ENCODE measurements at regions not wholly inside any gene's neighbourhood (a gene's known extent, or its start where the extent isn't known, plus 50 kb on each side); places are given as distances from the start of the nearest gene placed in this dataset.

DNA sequence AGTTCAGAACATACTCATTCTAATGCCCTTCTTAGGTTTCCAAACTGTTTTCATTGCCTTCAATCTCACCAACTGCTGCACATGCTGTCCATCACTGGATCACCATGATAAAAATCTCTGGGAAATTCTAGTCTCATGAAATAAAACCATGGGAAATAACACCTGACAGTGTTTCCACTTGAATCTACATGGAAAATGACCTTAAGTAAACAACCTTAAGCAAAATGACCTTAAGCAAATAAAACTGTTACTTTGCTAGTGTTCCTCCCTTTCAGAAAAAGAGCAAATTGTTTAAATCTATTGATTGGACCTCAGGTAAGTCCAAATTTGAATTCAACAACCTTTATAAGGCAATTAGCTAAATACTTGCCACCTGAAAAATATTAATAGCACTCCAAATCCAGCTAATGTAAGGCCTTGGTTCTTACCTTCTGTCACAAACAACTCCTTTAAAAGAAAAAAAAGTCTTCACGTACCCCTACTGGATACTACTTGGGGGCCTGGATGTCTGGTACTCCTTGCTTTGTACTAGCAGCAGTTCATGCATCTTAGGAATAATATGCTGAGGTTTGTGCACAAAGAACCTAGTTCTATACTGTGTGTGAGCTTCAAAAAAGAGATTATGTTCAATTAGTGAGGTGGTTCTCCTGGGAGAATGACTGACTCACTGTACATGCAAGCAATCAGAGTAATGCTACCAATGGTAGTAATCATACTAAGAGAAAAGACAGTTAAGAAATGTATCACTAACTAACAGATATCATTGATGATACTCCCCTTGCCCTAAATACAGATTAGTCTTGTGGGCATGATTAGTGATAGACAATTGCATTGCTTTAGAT is 630.4 kb downstream of the PSAT1 start:
- DNase-seq, result no peak

DNA sequence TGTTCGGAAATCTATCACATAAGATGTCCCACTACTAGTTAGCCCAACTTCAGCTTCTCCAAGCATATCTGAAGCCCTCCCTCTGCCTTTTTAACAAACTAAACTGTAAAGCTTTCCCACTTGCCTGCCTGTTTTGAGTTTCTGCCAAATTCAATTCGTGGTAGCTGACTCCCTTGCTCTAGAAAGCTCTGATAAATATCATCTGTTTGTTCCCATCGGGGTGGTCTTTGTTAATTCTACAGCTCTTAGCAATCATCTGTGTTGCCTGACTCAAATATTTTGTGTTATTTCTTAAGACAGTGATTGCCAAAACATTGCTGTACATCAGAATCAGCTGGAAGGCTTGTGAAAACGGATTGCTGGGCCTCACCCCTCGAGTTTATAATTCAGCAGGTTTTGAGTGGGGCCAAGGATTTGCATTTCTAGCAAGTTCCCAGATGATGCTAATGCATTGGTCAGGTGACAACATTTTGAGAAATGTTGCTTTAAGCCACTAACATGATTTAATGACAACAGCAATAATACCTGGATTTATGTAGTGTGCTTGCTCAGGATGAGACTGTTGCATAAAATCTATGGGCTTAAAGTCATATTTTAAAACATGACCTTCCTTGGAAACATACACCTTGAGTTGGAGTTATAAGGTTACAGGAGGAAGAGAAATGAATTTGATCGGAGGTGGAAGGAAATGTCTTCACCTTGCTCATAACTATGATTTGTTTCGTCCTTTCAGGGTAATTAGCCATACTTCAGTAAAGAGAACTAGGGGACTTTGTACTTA is 631.9 kb downstream of the PSAT1 start:
- DNase-seq, result no peak

GRCh38 chr9:78930281-78930680 is 633.4 kb downstream of the PSAT1 start:
- DNase-seq, result no peak

- DNase-seq, result no peak
These were observed 636.1 kb downstream of the PSAT1 start for GRCh38 chr9:78932849-78933627.

- DNase-seq, result no peak
These were observed 636.9 kb upstream of the TLE4 start for GRCh38 chr9:78934880-78935279.

- no peak for DNase-seq
These were observed 632.9 kb upstream of the TLE4 start for GRCh38 chr9:78938821-78939220.

DNA sequence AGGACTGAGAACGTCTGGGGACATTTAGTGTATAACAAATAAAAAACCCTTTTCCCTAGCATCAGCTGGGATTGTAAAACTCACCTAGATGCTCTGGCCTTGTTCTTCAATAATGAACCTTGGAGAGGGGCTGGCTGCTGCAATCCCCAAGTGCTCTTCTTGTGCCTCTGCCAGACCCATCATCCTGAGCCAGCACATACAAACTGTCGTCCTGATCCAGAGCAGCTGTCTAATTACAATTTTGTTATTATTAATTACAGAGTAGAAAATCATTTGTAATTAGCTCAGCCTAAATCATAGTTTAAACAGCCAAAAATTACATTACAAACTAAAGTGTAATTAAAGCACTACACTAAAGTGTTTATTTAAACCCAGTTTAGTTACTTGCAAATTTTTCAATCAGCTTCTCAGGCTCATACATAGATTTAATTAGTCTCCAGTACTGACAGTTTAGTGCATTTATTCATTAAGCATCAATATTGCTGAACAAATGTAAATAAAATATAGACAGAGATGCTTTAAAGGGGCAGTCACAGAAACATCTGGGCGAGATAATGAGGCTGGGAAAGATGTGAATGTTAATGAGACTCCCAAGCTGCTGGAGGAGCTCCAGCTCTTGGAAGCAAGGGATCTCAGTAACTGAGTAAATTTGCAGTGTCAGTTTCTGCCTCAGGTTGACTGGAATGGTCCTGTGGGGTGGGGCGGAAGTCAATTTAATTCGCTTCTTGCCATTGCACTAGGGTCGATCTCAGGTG is 632.3 kb upstream of the TLE4 start:
- no peak for DNase-seq

DNA sequence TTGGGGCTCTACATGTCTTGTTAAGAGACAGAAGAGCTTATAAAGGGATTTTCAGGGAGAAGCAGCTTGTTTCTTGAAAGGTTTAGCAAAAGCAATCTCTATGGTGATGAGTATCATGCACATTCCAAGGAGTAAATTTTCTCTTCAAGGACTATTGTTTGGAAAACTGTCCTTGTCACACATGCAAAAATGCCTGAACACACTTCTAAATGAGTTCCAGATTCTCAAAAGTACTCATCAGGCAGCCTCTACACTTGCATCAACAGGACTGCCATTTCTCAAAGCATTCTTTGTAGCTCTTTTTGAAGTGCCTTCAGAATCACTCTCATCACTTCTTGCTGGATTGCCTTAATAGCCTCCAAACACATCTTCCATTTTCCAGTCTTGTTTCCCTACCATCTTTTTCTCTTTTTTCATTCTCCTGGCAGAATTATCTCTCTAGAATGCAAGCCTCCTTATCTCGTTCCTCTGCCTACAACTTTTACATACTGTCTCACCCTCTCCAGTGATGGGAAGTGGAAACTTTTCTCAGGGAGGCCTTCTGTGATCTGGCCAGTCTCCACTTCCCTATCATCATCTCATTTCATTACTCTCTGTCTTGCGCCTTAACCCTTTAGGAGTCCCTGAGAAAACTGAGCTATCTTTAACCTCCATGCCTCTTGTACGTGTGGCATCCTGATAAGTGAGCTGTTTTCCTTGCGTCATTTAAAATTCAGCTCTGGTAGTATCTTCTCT is 631.5 kb upstream of the TLE4 start:
- no peak for DNase-seq

- DNase-seq, result no peak
These were observed 617.5 kb upstream of the TLE4 start for GRCh38 chr9:78954286-78954685.

DNA sequence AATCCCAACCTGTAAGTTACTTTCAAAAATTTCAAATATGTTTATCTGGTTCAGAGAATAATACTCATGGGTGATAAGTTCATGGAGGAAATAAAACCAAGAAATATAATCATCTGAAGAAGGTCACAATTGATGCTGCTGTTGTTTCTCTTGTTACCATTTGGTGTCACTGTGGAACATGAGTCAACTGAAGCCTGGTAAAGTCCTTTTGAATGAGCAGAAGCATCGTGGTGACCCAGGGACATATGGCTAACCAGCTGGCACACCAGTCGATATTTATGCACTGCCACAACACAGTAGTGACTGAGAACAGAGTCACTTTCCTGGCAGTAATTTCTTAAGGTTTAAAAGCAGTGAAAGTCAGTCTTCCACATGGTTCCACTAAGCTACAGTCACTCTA is 612.9 kb upstream of the TLE4 start:
- no peak for DNase-seq

DNA sequence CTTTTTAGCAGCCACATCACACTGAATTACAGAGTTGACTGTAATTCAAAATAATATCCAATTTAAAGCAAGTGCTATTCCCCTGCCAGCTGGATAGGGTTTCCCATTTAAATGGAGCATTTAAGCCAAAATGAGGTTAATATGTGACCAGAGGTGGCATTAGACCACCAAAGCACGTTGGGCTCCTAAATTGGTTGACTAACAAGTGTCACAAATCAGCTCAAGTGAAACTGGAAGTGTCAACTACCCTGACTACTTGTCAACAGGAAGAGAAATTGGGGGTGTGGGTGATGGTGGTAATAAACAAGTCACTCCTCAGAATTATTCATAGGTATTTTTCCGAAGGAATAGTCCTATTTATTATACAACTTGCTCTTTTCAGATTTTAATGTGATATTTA is 609.6 kb upstream of the TLE4 start:
- DNase-seq, result no peak

- no peak for DNase-seq
These were observed 607.9 kb upstream of the TLE4 start for GRCh38 chr9:78963911-78964310.

DNA sequence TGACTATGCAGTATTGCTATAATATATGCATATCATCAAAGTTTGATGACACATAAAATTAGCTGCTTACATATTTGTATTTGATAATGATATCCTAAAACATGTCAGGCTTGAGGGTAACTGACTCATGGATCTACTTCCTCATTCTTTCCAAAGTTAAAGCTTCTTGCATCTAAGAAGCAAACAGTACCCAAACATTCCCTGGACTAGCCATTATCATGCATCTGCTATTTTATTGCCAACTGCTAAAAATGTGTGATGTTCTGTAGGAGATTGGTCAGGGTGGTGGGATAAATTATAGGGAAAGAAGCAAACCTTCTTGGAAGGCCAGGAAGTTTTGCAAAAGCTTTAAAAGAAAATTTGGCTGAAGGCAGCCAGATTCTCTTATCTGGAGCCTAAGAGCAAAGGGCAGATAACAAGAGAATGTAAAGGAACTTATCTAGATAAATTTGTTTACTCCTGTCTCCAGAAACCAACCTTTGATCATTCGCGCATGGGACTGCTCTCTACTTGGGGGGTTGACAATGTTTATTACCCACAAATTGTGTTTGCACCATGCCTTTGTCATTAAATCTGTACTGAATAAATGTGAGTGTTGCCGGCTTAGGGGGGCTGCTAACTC is 604.1 kb upstream of the TLE4 start:
- DNase-seq, result no peak

DNA sequence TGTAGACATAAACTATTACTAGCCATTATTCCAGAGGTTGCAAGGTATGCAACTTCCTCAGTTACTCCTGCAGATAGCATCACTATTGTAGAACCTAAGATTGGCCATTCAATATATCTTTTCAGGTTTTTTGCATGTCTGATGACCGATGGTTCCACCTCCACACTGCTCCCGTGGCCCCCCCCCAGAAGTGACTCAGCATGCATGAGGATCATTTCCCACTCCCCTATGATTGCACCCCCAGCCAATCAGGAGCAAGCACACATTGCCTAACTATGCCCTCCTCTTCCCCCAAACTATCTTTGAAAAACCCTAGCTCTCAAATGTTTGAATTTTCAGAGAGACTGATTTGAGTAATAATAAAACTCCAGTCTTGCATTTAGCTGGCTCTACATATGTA is 601.4 kb upstream of the TLE4 start:
- DNase-seq, result no peak

- DNase-seq, result no peak
These were observed 600.2 kb upstream of the TLE4 start for GRCh38 chr9:78971540-78971939.

DNA sequence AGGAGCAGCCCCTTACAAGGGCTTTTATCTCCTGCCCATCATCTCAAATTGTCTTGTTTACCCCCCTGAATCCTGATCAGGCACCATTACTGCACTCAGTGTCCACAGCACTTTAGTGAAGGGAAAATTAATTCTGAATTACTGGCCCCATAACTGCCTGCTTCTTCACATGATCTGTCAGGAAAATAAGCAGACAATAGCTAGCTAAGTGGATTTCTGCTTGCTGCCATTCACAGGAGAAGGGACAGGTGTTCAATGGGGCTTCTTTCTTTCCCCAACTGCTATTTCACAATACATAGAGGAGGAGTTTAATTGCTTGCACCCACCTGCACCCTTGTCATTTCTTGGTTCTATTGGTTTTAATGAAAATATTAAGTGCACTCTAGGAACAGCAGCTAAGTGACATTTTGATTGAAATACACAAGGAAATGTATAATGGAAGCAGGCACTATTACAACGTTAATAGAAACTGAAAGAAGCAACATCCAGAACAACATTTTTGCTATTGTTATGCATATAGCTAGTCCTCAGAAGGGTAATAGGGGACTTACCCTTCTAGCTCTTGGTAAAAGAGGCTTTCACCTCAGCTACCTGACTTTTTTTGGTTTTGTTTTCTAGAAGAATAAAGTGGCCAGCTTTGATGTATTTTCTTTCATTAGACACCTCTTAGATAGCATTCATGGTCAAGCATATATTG is 599.3 kb upstream of the TLE4 start:
- DNase-seq, result no peak

DNA sequence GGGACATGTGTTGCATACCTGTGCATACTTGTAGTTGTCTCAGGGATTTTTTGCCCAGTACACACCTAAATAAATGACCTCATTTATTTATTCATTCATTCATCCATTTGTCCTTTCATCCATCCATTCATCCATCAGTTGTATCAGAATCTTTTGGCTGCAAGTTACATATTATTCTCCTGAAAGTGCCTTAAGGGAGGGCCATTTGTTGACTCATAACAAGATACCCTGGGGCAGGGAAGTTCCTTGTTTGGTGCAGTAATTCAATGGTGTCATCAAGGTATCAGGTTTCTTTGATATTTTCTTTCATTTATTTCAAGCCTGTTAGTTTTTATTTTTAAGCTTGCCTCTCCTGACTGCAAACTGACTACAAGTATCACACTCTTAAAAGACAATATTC is 597.9 kb upstream of the TLE4 start:
- DNase-seq, result no peak

GRCh38 chr9:78982849-78983248 is 588.9 kb upstream of the TLE4 start:
- DNase-seq, result no peak

DNA sequence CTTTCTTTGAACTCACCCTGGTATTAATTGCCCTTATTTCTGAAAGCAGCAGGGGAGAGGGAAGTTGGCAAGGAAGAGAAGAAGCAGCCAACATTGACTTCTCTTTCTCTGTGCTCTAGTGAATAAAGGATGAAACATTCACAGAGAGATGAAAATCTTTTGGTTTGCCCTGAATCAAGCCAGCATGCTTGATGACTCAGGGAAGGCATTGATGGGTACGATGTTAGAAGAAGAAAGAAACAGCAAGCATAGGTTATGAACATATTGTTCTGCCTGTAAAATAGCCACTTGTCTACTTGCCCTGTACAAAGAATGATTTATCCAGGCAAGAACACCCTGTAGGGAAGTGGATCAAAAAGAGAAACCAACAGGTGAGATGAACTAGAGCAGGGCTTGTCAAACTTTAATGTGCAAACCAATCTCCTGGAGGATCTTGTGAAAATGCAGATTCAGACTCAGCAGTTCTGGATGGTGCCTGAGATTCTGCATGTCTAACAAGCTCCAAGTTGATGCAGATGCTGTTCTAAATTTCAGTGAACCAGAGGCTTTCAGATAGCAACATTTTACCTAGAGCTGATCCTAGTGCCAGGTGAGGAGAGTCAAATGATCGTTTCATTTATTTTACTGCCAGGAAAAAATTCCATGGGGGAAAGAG is 586.6 kb upstream of the TLE4 start:
- no peak for DNase-seq

- no peak for DNase-seq
These were observed 585.3 kb upstream of the TLE4 start for GRCh38 chr9:78986446-78986845.

All from RPMI8226 (cell line).